ENCODE measurements at regions not wholly inside any gene's neighbourhood (a gene's known extent, or its start where the extent isn't known, plus 50 kb on each side); places are given as distances from the start of the nearest gene placed in this dataset.
"Not testable (repeated sequence)": the region's sequence is repeated elsewhere in the genome, so short reads cannot be mapped to it uniquely, and the experiment has no call there.

- in situ Hi-C loops (cut with MboI; ENCODE audit: low sequenced_read_pairs), result no loop called here
Observed at GRCh38 chr14:101294136-101294535, 267.2 kb upstream of the DIO3 start.

GRCh38 chr14:101299781-101300180 is 261.5 kb upstream of the DIO3 start:
- in situ Hi-C loops (cut with MboI; ENCODE audit: low sequenced_read_pairs), result not testable (repeated sequence)

GRCh38 chr14:101301011-101301410 is 260.3 kb upstream of the DIO3 start:
- in situ Hi-C loops (cut with MboI; ENCODE audit: low sequenced_read_pairs), result no loop called here

GRCh38 chr14:101307162-101307561 is 254.1 kb upstream of the DIO3 start:
- in situ Hi-C loops (cut with MboI; ENCODE audit: low sequenced_read_pairs), result not testable (repeated sequence)

GRCh38 chr14:101311186-101311585 is 250.1 kb upstream of the DIO3 start:
- in situ Hi-C loops (cut with MboI; ENCODE audit: low sequenced_read_pairs), result not testable (repeated sequence)

GRCh38 chr14:101313268-101313667 is 248.0 kb upstream of the DIO3 start:
- in situ Hi-C loops (cut with MboI; ENCODE audit: low sequenced_read_pairs), result no loop called here

- in situ Hi-C loops (cut with MboI; ENCODE audit: low sequenced_read_pairs), result no loop called here
Observed at GRCh38 chr14:101315802-101316296, 245.4 kb upstream of the DIO3 start.

GRCh38 chr14:101318271-101318670 is 243.0 kb upstream of the DIO3 start:
- in situ Hi-C loops (cut with MboI; ENCODE audit: low sequenced_read_pairs), result no loop called here

- in situ Hi-C loops (cut with MboI; ENCODE audit: low sequenced_read_pairs), result no loop called here
Observed at GRCh38 chr14:101320396-101320795, 240.9 kb upstream of the DIO3 start.

- in situ Hi-C loops (cut with MboI; ENCODE audit: low sequenced_read_pairs), result no loop called here
Observed at GRCh38 chr14:101322223-101322622, 239.1 kb upstream of the DIO3 start.

GRCh38 chr14:101323111-101323510 is 238.2 kb upstream of the DIO3 start:
- in situ Hi-C loops (cut with MboI; ENCODE audit: low sequenced_read_pairs), result no loop called here

GRCh38 chr14:101323614-101324235 is 237.6 kb upstream of the DIO3 start:
- in situ Hi-C loops (cut with MboI; ENCODE audit: low sequenced_read_pairs), result not testable (repeated sequence)

- in situ Hi-C loops (cut with MboI; ENCODE audit: low sequenced_read_pairs), result no loop called here
Observed at GRCh38 chr14:101325319-101325718, 236.0 kb upstream of the DIO3 start.

GRCh38 chr14:101328412-101329028 is 232.8 kb upstream of the DIO3 start:
- in situ Hi-C loops (cut with MboI; ENCODE audit: low sequenced_read_pairs), result no loop called here

- in situ Hi-C loops (cut with MboI; ENCODE audit: low sequenced_read_pairs), result no loop called here
Observed at GRCh38 chr14:101330416-101331140, 230.7 kb upstream of the DIO3 start.

- in situ Hi-C loops (cut with MboI; ENCODE audit: low sequenced_read_pairs), result no loop called here
Observed at GRCh38 chr14:101331141-101331525, 230.2 kb upstream of the DIO3 start.

- in situ Hi-C loops (cut with MboI; ENCODE audit: low sequenced_read_pairs), result no loop called here
Observed at GRCh38 chr14:101331661-101332169, 229.6 kb upstream of the DIO3 start.

GRCh38 chr14:101332281-101332680 is 229.0 kb upstream of the DIO3 start:
- in situ Hi-C loops (cut with MboI; ENCODE audit: low sequenced_read_pairs), result no loop called here

GRCh38 chr14:101333335-101334280 is 227.7 kb upstream of the DIO3 start:
- in situ Hi-C loops (cut with MboI; ENCODE audit: low sequenced_read_pairs), result no loop called here

GRCh38 chr14:101334656-101335055 is 226.6 kb upstream of the DIO3 start:
- in situ Hi-C loops (cut with MboI; ENCODE audit: low sequenced_read_pairs), result no loop called here

Data from HL-60/S4 treated with phorbol 12-myristate 13-acetate at 8.2 ng/mL for 4 days and 3 days (cell line).